Smooth muscle cell (in vitro differentiated cells): ENCODE measurements at regions not wholly inside any gene's neighbourhood (a gene's known extent, or its start where the extent isn't known, plus 50 kb on each side); places are given as distances from the start of the nearest gene placed in this dataset.

Experiments
- DNase-seq: peaks from one replicate; lab custom pipeline; 2025; ENCODE audit not compliant: unreplicated experiment; lab: John Stamatoyannopoulos, UW
- H2AFZ ChIP-seq: fragments of 200-600 bp; sonication (generic); 2 replicates; pipeline ENCODE4 v1.6.0; 2016; ENCODE audit warnings: antibody characterized with exemption, low read depth, mild to moderate bottlenecking
- H3F3A ChIP-seq: fragments of 200-600 bp; sonication (generic); 2 replicates; pipeline ENCODE4 v1.6.0; 2017; ENCODE audit warnings: antibody characterized with exemption, low read depth
- H3K27ac ChIP-seq: fragments of 200-600 bp; sonication (generic); 2 replicates; pipeline ENCODE4 v1.5.1; 2016; ENCODE audit warnings: low read depth, mild to moderate bottlenecking
- H3K27me3 ChIP-seq: fragments of 200-600 bp; sonication (generic); 2 replicates; pipeline ENCODE4 v1.6.1; 2016; ENCODE audit warnings: low read depth, mild to moderate bottlenecking
- H3K36me3 ChIP-seq: fragments of 200-600 bp; sonication (generic); 2 replicates; pipeline ENCODE4 v1.5.1; 2016; ENCODE audit warnings: low read depth
- H3K4me1 ChIP-seq: fragments of 200-600 bp; sonication (generic); 2 replicates; pipeline ENCODE4 v1.5.1; 2016; ENCODE audit warnings: low read depth
- H3K4me2 ChIP-seq: fragments of 200-600 bp; sonication (generic); 2 replicates; pipeline ENCODE4 v1.6.0; 2016; ENCODE audit warnings: mild to moderate bottlenecking
- H3K4me3 ChIP-seq: fragments of 200-600 bp; sonication (generic); 2 replicates; pipeline ENCODE4 v1.5.1; 2016; ENCODE audit warnings: mild to moderate bottlenecking
- H3K79me2 ChIP-seq: fragments of 200-600 bp; sonication (generic); 2 replicates; pipeline ENCODE4 v1.6.0; 2016; ENCODE audit warnings: low read depth, mild to moderate bottlenecking
- H3K9ac ChIP-seq: fragments of 200-600 bp; sonication (generic); 2 replicates; pipeline ENCODE4 v1.6.0; 2016; ENCODE audit warnings: low read depth
- H3K9me3 ChIP-seq: fragments of 200-600 bp; sonication (generic); replicated peaks from 2 replicates; pipeline ENCODE4 v1.5.1; 2016; ENCODE audit warnings: low read depth
- H4K20me1 ChIP-seq: fragments of 200-600 bp; sonication (generic); 2 replicates; pipeline ENCODE4 v1.6.0; 2016; ENCODE audit warnings: low read depth
- CTCF ChIP-seq: fragments of 200-600 bp; sonication (generic); IDR thresholded peaks from 2 replicates; pipeline ENCODE4 v1.5.1; 2017; ENCODE audit warnings: borderline replicate concordance, mild to moderate bottlenecking, antibody characterized with exemption; ENCODE audit not compliant: insufficient read depth, poor library complexity, severe bottlenecking
- whole genome bisulfite sequencing: methylation state at CpG from one replicate; pipeline ENCODE4 v1.1.7; 2016; ENCODE audit warnings: low lambda C conversion rate; 5-methylcytosine and 5-hydroxymethylcytosine counted together

DNA sequence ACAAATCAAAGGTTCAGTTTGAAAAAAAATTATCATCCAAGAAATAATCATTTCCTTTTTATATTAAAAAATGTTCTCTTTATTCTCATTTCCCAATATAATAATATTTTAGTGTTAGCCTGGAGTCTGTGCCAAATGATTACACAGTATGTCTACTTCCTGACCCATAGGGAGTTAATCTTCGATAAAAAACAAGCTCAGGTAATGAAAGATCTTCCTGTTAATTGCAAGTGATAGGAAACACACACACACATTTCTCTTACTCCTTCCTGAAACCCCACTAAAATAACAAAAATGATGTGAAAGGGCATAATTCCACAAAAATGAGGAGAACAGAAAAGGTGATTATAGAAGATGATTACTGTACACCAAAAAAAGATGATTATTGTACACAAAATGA, 123.5 kb upstream of the CXADR start:
- H3K36me3 ChIP-seq: no peaks in the 10 kb centered on the region
- no peaks in the 10 kb centered on the region for H3K79me2 ChIP-seq
- H3K9ac ChIP-seq: no peak overlapping the region
- H2AFZ ChIP-seq: no peak overlapping the region
- no peak overlapping the region for H3K27ac ChIP-seq
- TF ChIP-seq CTCF: no peak
- H3K4me2 ChIP-seq: no peak overlapping the region
- H4K20me1 ChIP-seq: no peaks in the 10 kb centered on the region
- H3F3A ChIP-seq: no peaks in the 10 kb centered on the region
- no peaks in the 10 kb centered on the region for H3K4me1 ChIP-seq
- no peak overlapping the region for H3K4me3 ChIP-seq
- no peak for DNase-seq
- no peaks in the 10 kb centered on the region for H3K9me3 ChIP-seq
- 91% methylated on average over 1 of the region's 1 CpG for WGBS
- no peaks in the 10 kb centered on the region for H3K27me3 ChIP-seq

DNA sequence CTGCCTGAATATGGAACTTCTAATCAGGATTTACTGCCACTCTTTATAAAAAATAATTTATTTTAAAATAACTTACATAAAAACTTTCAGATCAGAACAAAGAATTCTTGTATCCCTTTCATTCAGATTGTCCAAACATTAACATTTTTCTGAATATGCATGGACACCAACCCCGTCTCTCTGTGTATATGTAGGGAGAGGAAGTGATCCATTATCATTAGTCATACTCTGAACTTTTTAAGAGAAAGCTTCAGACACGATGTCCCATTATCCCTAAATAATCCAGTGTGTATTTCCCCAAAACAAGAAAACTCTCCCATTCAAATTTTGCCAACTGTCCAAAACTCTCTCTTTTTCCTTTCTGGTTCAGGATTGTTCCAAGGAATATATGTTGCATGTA, 122.3 kb upstream of the CXADR start:
- Histone ChIP-seq H3K79me2 (no peaks in the 10 kb centered on the region), H2AFZ (no peak overlapping the region), H3K27me3 (no peaks in the 10 kb centered on the region), H3K27ac (no peak overlapping the region), H3K4me1 (peaks cover 3% of the 10 kb centered on the region), H3K9me3 (no peaks in the 10 kb centered on the region), H3K4me2 (no peak overlapping the region), H3K36me3 (no peaks in the 10 kb centered on the region), H4K20me1 (no peaks in the 10 kb centered on the region), H3F3A (no peaks in the 10 kb centered on the region), H3K4me3 (no peak overlapping the region), H3K9ac (no peak overlapping the region)
- 26% methylated on average over 2 of the region's 2 CpGs for WGBS
- no peak for TF ChIP-seq CTCF
- DNase-seq: no peak

DNA sequence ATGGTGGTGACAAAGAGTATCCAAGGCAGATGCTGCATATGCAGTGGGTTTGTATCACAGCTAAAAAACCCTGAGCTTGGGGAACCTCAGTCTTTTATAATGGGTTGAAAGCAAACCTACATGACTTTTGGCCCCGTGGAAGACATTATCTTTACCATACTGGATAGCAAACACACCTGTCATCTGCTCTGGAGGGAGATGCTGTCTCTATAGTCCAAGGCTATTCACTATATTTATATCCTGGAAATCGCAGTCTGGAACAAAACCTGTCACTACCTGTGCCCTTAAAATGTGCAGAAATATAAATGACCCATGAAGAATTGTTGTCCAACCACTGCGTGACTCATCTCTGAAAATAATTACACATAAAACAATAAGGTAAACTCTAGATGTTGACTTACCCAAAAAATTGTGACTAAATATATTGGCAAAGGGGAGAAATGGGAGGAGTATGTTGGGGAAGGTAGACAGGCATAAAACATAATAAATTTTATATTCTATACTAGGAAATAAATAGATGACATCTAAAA, 121.0 kb upstream of the CXADR start:
- Histone ChIP-seq H3K9me3 (no peaks in the 10 kb centered on the region), H3K4me1 (peaks cover 3% of the 10 kb centered on the region), H3K27ac (no peak overlapping the region), H3K4me3 (no peak overlapping the region), H3K79me2 (no peaks in the 10 kb centered on the region), H3K27me3 (no peaks in the 10 kb centered on the region), H3K9ac (no peak overlapping the region), H4K20me1 (no peaks in the 10 kb centered on the region), H3F3A (no peaks in the 10 kb centered on the region), H3K36me3 (no peaks in the 10 kb centered on the region), H2AFZ (no peak overlapping the region), H3K4me2 (no peak overlapping the region)
- WGBS: 86% methylated on average over 3 of the region's 3 CpGs
- no peak for DNase-seq
- no peak for TF ChIP-seq CTCF

DNA sequence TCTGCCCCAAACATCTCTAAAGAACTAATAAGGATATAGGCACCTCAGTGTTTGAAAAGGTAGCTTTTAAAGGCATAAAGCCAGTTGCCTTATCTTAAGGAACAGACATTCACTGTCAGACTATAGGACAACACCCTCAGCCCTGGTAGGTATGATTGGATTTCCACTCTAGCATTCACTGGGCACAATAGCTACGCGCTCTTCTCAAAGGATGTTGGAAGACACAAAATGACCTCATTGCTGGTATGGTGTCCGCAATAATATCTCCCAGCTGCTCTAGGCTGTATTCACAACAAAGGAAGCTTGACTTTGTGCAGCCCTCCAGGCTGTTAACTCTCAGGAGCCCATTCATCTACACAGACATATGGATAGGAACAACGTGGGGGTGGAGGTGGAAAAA, 119.4 kb upstream of the CXADR start:
- H3K27me3 ChIP-seq: no peaks in the 10 kb centered on the region
- DNase-seq: no peak
- H3K9me3 ChIP-seq: no peaks in the 10 kb centered on the region
- no peak overlapping the region for H3K9ac ChIP-seq
- no peak overlapping the region for H3K4me3 ChIP-seq
- TF ChIP-seq CTCF: no peak
- H3K4me2 ChIP-seq: no peak overlapping the region
- 83% methylated on average over 4 of the region's 4 CpGs for WGBS
- H3K4me1 ChIP-seq: peaks cover 3% of the 10 kb centered on the region
- no peaks in the 10 kb centered on the region for H3K79me2 ChIP-seq
- H3K36me3 ChIP-seq: no peaks in the 10 kb centered on the region
- H2AFZ ChIP-seq: no peak overlapping the region
- H4K20me1 ChIP-seq: no peaks in the 10 kb centered on the region
- H3K27ac ChIP-seq: no peak overlapping the region
- H3F3A ChIP-seq: no peaks in the 10 kb centered on the region
